Brain pericyte (primary cell): ENCODE measurements at regions not wholly inside any gene's neighbourhood (a gene's known extent, or its start where the extent isn't known, plus 50 kb on each side); places are given as distances from the start of the nearest gene placed in this dataset.

Source experiments
- DNase-seq: peaks from one replicate; pipeline ENCODE4 v3.0.0-alpha.2; 2012; ENCODE audit warnings: low read depth, low spot score

DNA sequence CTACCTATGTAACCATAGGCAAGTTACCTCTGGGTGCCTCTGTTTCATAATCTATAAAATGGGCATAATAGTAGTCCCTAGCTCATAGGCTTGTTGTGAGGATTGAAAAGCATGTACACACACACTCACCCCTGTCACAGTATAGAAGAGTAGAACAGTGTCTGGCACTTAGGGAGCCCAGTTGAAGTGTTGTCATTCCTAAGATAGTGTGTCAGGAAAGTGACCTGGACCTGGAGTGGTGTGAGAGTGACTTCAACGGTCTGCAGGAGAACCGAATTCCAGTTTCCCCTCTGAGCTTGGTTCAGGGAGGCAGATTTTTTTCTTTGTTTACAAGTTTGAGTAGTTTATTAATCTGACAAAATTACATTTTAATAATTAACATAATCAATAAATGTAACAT lies 229.9 kb upstream of the MAP3K7 start:
- no peak for DNase-seq

DNA sequence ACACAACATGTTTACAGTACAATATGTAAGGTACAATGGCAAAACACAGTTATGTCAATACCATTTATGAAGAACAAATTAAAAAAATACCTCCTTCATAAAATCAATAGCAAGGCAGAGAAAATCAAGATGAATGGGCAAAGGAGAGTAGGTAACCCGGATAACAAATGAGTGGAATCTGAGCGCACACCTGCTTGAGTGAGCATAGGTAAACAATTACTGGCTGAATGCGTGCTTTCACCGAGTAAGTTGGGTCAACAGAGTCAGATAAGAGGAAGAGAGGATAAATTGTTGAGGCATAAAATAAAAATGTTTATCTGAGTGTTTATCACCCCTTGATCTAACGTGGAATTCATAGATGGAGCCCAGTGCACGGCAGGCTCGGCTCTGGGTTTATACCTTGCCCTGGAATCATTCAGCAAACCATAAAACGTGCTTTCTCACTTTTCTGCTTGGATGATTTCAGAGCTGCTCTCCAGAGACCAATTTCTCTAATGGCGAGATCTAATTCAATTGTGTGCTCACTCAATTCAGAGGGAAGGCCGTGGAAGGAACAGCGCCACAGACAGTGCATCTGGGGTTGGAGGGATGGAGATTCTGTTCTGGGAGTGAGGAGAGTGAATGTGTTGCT lies 224.8 kb upstream of the MAP3K7 start:
- no peak for DNase-seq

DNA sequence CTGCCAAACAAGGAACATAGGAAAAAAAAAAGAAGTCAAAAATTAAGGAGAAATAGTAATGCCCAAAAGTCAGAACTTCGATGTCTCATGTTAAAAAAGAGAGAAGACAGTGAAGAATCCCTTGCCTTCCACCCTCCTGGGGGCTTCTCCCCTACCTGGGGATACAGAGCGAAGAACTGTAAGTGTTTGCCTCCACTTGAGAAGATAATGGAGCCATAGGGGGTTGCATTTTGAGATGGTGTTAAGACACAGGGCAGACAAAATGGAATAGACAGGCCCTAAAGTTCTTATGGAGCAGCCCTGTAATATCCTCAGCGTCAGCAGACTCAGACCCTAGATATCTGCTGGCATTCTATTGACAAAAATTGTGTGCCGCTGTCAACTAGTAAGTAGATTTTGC lies 222.2 kb upstream of the MAP3K7 start:
- DNase-seq, result no peak

DNA sequence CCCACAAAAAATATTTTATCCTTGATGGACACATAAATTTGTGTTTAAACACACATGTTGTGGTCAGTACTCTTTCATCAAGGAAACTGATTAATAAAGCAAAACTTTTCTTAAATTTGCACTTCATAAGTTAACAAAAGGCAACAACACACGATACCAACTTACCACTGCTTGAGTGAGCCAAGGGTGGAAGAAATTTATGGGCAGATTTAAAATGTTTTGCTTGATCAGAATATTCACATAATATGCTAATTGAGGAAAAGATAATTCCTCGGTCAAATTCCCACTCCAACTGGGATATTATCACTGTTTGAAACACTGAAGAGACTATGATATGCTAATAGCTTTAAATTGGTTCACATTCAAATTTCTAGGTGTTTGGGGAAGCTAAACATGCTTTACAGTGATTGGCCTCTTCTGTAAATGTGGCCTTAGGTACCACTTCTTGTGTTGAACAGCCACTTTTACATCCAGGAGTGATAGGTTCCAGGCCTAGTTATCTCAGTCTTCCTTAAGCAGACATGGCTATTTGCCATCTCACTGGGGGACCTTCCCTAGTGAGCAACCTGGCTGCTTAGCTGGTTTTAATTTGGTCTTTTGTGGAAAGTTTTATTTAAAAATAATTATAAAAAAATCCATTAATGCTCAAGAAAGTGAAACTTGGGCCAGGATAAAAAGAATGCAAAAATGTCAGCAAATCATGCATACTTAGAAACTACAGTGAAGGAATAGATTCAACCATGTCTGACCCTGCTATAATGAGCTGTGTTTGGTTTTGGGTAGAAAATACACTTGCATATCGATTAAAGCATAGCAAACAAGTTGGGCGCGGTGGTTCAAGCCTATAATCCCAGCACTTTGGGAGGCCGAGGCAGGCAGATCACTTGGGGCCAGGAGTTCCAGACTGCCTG lies 221.2 kb upstream of the MAP3K7 start:
- DNase-seq, result no peak

DNA sequence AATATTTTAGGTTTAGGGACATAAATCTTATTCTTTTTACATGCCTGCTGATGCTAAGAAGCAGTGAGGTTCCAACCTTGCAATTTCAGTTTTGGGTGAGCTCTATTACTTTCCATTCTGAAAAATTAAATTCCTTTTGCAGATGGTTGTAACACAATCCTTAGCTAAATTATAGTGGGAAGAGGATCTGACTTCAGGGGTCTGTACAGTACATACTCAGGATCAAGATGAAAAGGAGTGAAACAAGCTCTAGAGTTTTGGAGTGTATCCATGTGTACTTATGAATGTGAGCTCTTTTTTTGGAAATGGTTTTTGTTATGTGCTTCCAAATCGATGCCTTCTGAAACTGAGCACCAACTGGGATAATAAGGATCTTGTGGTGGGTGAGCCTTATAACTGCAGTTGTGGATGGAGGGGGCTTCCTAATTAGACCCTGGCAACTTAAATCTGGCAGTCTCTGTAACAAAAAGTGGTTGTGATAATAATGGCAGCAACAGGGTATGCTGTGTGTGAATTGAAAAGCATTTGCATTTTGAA lies 218.8 kb upstream of the MAP3K7 start:
- no peak for DNase-seq

DNA sequence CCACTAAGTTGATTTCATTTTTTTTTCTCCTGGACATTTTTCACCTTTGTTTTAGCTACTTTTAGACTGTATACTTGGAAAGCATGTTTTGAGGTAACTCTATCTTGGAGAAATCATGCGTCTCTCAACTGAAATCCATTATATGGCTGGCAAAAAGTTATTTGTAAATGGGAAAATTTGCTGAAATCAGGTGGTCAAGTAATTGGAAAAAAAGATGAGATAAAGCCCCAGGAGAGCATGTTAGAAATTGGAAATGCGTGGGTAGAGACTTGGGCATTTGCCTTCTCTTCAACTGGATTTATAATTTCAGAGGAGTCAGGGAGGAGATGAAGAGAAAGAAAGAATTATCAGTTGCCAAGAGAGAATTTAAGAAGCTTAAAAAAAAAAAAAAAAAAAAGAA lies 217.1 kb upstream of the MAP3K7 start:
- no peak for DNase-seq

DNA sequence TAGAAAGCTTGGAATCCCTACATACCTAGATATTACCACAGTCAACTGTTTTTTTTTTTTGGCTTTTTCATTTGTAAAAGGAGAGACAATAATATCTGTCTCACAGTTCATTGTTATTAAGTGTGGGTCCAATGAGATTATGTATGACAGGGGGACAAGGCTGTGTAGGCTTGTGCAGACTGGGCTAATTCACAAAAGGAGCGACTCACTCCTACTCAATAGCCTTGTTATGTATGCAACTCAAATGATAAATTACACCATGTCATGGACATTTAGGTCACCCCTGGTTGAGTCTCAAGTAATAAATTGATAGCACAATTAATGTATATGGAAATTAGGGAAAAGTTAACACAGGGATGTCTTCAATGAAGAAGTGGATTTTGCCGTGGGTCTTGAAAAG lies 208.2 kb upstream of the MAP3K7 start:
- no peak for DNase-seq

DNA sequence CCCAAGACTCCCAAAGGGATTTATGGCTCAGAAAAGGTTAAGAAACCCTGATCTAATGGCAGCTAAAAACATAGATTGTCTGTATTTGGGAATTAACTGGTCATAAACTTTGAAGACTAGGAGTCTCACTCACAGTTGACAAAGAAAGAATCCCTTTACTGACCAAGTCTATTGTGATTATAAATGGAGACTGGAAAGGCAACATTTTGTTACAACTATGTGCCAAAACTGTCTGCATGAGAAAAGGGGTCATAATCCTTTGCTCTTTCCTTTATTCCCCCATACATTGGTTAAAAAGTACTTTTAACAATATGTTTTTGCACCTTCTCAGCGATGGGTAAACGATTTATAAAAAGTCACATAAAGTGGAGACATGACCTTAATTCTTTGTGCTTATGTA lies 206.9 kb upstream of the MAP3K7 start:
- no peak for DNase-seq

DNA sequence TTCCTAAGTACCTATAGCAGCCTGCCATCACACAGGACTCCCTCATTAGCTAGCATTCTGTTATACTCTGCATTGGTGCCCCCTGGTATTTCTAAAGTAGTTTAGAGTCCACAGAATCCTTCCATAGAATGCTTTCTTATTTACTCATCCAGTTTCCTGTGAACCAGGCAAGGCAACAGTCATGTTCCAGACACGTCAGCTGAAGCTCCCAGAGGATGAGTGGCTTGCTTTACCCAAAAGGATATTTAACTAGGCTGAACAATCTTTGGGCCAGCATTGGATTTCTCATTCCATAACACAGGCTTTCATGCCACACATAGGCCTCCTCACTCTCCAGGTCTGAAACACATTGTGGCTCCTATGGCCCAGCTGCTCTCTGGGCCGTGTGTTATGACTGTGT lies 203.8 kb upstream of the MAP3K7 start:
- no peak for DNase-seq

DNA sequence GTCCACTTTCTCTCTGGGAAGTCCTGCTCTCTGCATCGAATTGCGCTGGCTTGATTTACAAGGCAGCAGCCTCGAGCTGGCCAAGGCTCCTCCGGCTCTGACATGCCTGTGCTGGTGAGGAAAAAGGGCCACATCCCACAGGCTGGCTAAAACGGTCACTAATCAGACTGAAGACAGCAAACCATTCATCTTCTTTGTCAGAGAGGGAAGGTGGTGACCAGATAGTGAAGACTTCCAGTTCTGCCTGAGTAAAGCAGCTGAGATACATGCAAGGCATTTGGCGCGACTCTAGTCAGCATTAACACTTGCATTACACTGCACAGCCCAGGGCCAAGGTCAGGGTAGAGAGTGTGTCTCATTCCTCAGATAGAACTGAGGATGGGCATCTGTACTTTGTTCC lies 203.2 kb upstream of the MAP3K7 start:
- no peak for DNase-seq

DNA sequence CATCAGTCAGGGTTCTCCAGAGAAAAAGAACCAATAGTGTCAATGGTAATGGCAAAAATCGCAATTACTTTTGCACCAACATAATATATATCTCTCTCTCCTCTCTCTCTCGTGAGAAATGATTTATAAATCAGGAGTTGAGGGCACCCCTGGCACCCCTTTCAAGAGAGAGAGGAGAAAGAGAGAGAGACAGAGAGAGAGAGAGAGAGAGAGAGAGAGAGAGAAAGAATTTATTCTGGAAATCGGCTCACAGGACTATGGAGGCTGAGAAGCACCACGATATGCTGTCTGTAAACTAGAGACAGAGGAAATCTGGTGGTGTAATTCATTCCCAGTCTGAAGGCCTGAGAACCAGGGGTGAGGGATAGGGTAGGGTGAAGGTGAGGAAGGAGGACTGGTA lies 201.9 kb upstream of the MAP3K7 start:
- no peak for DNase-seq

DNA sequence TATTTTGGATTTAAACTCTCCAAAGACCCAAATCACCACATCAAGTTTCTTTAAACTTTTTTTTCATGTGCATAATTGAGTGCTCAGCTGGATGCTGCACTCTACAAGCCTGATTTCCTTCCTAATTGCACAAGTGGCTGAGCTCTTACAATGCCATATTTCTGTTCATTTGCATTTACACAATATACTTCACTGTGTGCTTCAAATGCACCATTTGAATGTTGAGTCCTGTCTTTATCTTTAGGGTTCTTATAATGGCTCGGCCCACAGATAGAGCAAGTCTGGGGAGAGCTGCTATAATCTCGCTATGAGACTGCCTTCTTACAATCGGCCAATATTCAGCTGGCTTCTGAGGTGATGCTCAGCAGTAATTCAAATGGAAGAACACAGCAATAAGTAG lies 200.6 kb upstream of the MAP3K7 start:
- no peak for DNase-seq

DNA sequence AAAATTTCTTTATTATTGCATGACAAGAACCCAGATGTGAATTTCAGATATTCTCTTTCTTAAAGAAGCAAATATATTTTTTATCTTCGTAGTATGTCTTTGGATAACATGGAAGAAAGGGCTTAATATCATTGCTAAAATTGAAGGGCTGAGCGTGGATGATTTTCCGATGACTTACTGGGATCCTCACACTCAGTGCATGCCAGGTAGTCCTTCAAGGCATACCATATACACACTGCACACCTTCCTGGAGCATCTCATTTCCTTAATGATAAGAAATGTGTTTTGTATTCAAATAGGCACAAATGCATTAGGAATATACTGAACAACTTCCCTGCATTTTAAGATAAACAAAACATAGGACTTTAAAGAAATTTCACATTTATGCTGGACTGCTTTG lies 193.9 kb upstream of the MAP3K7 start:
- no peak for DNase-seq

DNA sequence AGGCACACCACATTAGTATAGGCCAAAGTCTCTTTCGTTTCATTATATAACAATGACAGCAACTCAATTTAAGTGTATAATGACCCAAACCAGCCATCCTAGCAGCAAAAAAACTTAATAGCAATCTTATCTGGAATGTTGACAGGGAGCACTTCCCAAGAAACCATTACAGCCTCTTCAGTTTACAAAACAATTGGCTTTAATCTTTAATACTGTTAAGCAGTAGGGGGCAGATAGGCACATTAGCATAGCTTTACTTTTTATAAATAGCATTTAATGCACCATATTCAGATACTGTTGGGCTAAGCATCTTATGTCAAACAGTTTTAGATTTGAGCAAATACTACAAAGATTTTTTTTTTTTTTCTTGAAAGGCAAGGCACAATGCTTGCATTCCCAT lies 193.3 kb upstream of the MAP3K7 start:
- no peak for DNase-seq

DNA sequence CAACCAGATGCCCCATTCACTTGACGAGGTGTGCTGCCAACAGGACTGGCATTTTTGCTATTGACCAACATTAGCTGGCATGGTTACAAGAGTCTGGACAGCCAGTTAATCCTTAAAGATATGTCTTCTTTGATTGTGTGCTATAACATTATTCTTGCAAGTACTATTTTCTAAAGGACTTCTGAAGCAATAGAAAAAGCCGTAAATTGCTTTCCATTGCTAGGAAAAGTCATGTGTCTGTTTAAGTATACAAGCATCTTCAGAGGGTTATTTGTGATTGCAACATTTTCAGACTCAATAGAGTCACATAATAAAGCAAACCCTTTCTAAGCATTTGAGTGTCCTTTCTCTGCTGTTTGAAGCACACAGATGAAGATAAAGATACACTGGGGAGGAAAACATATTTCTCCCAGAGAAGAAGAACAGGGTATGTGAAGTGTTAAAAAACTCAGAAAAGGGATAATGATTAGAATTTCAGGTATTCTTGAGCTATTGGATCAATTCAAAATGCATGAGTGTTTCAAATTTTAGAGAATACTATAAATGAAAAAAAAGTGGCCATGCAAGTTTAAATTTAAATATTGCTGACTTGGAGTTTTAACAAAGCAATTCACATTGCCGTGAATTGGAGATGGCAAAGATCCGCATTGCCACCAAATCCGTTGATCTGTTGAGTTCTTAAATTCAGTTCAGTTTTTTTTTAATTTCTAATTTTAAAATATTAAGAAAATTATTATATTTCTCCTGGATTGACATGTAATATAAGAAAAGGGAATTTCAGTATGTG lies 191.7 kb upstream of the MAP3K7 start:
- no peak for DNase-seq

DNA sequence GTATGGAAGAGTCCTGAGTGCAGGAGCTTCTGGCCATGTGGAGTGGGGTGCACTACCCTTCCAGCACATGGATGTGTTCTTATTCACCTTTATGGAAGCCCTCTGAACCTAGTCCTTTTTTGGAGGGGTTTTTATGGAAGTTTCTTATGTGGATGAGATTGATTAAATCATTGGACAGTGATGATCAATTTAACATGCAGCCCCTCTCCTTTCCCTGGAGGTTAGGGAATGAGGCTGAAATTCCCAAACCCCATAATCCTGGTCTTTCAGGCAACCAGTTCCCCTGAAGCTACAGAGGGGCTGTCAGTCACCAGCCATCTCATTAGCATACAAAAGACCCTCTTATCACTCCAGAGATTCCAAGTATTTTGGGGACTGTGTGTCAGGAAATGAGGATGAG lies 183.9 kb upstream of the MAP3K7 start:
- no peak for DNase-seq

DNA sequence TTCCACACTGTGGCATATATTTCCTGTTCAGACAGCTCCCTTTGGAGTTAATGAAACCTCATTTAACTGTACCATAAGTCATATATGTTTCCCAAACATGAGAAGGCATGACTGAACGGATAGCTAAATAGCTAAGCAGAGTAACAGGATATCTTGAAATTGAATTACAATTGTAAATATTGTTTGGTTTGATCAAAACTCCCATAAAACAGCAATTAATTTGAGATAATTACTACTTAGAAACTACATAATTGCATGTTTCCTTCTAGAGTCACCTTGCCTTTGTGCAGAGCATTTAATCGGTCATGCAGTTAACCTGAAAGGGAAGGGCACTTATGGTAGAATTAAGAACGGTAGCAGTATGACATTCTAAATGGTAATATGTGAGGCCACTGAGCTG lies 179.0 kb upstream of the MAP3K7 start:
- no peak for DNase-seq

DNA sequence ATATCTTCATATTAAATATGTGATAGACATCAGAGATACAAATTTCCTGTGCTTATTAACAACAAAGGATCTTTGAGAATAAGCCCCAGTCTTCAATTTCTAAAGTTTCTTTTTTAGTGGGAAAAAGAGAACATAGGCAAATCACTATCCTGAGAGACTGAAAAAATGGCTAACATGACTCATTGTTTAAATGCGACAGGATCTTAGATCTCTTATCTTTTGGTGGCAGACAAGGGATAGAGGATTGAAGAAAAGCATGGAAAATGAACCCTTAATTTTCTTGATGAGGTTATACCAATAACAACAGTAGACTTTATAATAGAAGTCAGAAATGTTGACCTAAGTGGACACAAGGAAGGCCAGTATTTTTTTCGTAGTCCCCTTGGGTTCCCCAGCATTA lies 178.6 kb upstream of the MAP3K7 start:
- no peak for DNase-seq

DNA sequence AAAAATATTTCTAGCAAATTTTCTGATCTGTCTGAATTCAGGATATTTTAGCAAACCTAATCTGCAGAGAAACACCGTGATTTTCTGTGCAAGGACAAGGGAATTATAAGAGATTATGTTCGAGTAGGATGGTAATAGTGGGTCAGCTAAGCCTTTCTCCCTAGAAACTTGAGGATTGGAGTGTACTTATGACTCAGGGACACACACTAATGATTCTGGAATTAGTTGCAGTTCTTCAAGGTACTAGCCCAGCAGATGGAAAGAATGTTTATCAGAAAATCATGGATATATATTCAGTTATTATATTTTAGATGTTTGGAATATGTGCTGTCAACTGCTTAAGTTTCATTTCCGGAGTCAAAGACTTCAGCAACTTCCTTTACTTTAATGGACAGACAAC lies 177.1 kb upstream of the MAP3K7 start:
- no peak for DNase-seq

DNA sequence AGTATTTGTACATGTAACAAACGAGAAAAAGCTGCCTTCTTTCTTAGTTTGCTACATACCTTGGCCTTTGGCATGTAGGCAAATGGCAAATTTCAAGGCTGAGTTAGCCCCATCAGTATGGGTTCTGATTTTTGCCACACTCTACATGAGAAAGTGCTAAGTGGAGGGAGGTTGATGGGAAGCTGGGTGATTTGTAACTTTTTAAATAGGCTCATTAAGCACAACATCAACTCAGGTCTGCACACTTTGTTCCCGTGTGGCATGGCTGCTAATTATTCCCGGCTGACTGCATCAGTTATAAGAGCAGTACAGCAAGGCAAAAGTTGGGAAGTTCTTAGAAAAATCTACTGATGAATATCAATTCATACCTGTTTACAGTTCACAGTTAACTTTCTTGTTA lies 172.8 kb upstream of the MAP3K7 start:
- DNase-seq, result no peak

DNA sequence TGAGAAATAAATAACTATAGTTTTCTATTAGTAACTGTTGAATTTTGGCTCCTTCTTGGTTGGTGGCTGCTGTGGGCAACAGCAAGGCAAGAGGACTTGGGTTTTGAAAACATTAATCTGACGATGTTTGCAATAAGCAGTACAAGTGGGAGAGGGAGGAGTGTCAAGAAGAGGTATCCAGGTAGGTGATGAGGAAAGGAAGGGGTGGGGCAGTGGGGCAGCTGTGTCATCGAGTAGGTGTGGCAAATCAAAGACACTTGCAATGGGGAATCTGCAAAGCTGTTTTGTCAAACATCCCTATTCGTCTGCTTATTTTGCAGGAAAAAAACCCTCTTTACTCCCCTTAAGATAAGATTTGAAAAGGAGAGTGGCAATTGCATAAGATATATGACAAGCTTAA lies 171.9 kb upstream of the MAP3K7 start:
- DNase-seq, result no peak
